Limb (tissue), 2 donors: ENCODE measurements at regions not wholly inside any gene's neighbourhood (a gene's known extent, or its start where the extent isn't known, plus 50 kb on each side); places are given as distances from the start of the nearest gene placed in this dataset.

ENCODE experiments used
- DNase-seq, 2 donors: peaks; one replicate each; pipeline ENCODE4 v3.0.0-alpha.2; 2016; ENCODE audit errors: extremely low spot score in 2 of 2

- DNase-seq, result no peak
Observed at GRCh38 chr3:27935492-27935891, 213.4 kb upstream of the EOMES start.

- DNase-seq, result no peak
Observed at GRCh38 chr3:27939521-27939920, 217.4 kb upstream of the EOMES start.

- DNase-seq, result no peak
Observed at GRCh38 chr3:27939940-27940339, 217.8 kb upstream of the EOMES start.

GRCh38 chr3:27943106-27943505, 221.0 kb upstream of the EOMES start:
- DNase-seq, result no peak

GRCh38 chr3:27945229-27945628, 223.1 kb upstream of the EOMES start:
- no peak for DNase-seq

- DNase-seq, result no peak
Observed at GRCh38 chr3:27960133-27960532, 238.0 kb upstream of the EOMES start.

- DNase-seq, result no peak
Observed at GRCh38 chr3:27963519-27963918, 241.4 kb upstream of the EOMES start.

GRCh38 chr3:27971600-27971999, 249.5 kb upstream of the EOMES start:
- no peak for DNase-seq

- no peak for DNase-seq
Observed at GRCh38 chr3:27976933-27977332, 254.8 kb upstream of the EOMES start.

GRCh38 chr3:27978440-27978839, 256.3 kb upstream of the EOMES start:
- DNase-seq, result no peak

GRCh38 chr3:27985369-27986035, 255.9 kb upstream of the CMC1 start:
- no peak for DNase-seq

GRCh38 chr3:27986234-27986879, 255.1 kb upstream of the CMC1 start:
- no peak for DNase-seq

GRCh38 chr3:27990324-27990723, 251.1 kb upstream of the CMC1 start:
- DNase-seq, result no peak

GRCh38 chr3:27990837-27991236, 250.6 kb upstream of the CMC1 start:
- DNase-seq, result no peak

- DNase-seq, result no peak
Observed at GRCh38 chr3:27993051-27993450, 248.4 kb upstream of the CMC1 start.

GRCh38 chr3:28000608-28001007, 240.8 kb upstream of the CMC1 start:
- no peak for DNase-seq

- no peak for DNase-seq
Observed at GRCh38 chr3:28008235-28008634, 233.2 kb upstream of the CMC1 start.

- DNase-seq, result no peak
Observed at GRCh38 chr3:28012830-28013229, 228.6 kb upstream of the CMC1 start.

- no peak for DNase-seq
Observed at GRCh38 chr3:28013864-28014473, 227.4 kb upstream of the CMC1 start.

GRCh38 chr3:28018925-28019718, 222.3 kb upstream of the CMC1 start:
- DNase-seq, result no peak

GRCh38 chr3:28019740-28020139, 221.7 kb upstream of the CMC1 start:
- DNase-seq, result no peak

- DNase-seq, result no peak
Observed at GRCh38 chr3:28022916-28023315, 218.5 kb upstream of the CMC1 start.
